D721Med (cell line): ENCODE measurements at regions not wholly inside any gene's neighbourhood (a gene's known extent, or its start where the extent isn't known, plus 50 kb on each side); places are given as distances from the start of the nearest gene placed in this dataset.
"Not testable (repeated sequence)": the region's sequence is repeated elsewhere in the genome, so short reads cannot be mapped to it uniquely, and the experiment has no call there.

Source experiments
- DNase-seq: peaks from one replicate; pipeline ENCODE4 v3.0.0; 2011; ENCODE audit warnings: low spot score; ENCODE audit not compliant: insufficient read length
- FAIRE-seq: peaks from 2 replicates; lab custom pipeline; 2011; peaks lifted over from hg19 to GRCh38; lab: Jason Lieb, UNC
- TF ChIP-seq, protein P1 (sequence below): IDR thresholded peaks from 2 replicates; pipeline ENCODE4 v1.5.1; 2012; ENCODE audit warnings: mild to moderate bottlenecking, control low read depth; ENCODE audit not compliant: insufficient read depth; ENCODE audit errors: missing control alignments

DNA sequence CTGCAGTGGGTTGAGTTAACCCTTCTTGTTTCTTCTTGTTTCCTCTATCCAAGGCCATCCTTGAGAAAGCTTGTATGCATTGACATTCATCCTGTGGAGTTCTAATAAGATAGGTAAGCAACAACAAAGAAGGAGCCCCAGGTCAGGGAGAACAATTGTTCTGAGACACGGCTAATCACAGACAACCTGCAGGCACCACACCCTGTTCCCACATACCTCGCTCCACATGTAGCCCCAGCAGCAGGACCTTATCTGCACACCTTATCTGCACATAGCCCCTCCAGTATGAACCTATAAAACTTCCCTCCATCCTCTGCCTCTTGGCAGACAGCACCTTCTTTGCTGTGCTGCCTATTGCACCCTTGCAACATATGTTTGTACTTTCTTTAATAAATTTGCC, 129.1 kb downstream of the MSL3 start:
- FAIRE-seq (no peak), DNase-seq (no peak)
- TF ChIP-seq, protein P1, sequence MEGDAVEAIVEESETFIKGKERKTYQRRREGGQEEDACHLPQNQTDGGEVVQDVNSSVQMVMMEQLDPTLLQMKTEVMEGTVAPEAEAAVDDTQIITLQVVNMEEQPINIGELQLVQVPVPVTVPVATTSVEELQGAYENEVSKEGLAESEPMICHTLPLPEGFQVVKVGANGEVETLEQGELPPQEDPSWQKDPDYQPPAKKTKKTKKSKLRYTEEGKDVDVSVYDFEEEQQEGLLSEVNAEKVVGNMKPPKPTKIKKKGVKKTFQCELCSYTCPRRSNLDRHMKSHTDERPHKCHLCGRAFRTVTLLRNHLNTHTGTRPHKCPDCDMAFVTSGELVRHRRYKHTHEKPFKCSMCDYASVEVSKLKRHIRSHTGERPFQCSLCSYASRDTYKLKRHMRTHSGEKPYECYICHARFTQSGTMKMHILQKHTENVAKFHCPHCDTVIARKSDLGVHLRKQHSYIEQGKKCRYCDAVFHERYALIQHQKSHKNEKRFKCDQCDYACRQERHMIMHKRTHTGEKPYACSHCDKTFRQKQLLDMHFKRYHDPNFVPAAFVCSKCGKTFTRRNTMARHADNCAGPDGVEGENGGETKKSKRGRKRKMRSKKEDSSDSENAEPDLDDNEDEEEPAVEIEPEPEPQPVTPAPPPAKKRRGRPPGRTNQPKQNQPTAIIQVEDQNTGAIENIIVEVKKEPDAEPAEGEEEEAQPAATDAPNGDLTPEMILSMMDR, result no peak

DNA sequence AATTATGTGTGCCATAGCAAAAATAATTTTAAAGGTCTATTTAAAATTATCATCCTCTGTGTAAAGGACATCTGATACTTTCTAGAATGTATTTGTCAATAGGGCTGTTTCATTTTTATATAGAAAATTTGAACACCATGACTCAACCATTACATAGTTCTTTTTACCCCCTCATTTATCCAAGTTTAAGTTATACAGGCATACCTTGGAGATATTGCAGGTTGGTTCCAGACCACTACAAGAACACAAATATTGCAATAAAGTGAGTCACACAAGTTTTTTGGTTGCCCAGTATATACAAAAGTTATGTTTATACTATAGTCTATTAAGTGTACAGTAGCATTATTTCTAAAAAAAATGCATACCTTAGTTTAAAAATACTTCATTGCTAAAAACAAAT, 130.4 kb downstream of the MSL3 start:
- TF ChIP-seq, protein P1, result no peak
- FAIRE-seq (no peak), DNase-seq (no peak)

DNA sequence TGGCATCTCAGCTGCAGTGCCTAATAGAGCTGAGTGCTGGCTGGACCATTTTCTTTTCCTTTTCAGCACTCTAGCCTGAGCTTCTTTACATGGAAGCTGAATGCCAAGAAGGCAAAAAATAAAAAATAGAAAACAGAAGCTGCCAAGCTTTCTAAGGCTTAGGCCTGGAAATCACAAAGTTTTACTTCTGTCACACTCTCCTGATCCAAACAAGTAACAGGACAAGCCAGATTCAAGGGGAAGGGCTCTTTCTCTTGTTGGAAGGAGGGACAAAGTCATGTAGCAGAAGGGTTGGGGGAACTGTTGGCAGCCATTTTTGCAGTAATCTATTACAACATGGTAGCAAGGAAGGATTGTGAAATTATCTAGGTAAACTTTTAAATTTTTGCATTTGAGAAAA, 131.8 kb downstream of the MSL3 start:
- FAIRE-seq (no peak), DNase-seq (no peak)
- TF ChIP-seq, protein P1, result no peak

DNA sequence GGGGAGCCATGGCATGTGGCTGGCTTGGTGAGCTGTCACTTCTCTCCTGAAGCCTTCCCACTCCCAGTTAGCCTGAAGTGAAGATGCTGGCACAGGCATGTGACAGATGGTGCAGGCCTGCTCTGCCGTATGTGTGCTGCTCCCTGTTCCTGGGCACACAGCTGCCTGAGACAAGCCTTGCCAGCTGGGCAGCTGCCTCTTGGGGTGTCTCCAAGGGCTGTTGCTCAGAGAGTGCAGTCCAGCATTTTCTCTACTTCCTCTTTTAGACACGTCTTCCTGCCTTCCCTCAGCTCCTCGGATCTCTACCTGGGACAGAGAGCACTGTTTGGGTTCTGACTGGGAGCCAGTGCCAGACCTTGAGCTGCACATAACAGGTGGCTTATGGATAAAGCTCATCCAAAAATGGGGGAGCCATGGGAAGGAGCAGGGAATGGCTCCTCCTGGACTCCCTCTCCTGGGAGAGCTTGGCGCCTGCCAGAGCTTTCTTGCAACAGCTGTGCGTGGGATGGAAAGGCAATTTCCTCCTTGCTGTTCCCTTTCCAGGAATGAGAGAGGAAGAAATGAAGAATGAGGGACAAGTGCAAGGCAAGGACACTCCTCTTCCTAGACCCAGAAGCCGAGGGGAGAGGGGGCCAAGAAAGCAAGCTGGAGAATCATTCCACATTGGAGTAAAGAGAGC, 132.9 kb downstream of the MSL3 start:
- TF ChIP-seq, protein P1, result no peak
- DNase-seq (no peak), FAIRE-seq (no peak)

DNA sequence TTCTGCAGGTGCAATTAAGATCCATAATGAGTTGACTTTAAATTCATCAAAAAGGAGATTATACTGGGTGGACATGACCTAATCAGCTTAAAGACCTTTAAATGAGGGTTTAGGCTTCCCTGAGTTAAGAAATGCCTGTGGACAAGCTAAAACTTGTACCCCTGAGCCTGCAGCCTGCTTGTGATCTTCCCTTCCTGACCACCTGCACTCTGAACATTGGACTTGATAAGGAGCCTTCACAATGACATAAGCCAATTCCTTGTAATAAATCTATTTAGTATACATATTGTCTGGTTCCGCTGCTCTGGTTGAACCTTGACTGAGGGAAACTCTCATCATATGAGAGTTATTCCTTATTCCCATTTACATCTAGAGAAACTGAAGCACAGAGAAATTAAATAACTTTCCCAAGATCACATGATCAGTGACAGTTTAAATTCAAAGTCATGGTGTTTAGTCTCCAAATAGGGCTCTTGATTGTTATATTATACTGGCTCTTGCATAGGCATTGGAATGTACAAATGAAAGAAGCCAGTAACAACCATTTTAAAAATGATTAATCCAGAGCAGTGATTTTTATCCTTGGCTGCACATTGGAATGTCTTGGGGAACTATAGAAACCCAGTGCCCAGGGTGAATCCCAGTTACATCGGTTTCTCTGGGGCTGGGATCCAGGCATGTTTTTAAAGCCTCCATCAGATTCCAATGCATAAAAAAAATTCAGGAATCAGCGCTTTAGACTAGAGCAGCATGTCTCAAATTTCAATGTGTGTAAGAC, 136.1 kb downstream of the MSL3 start:
- TF ChIP-seq, protein P1, result no peak
- DNase-seq, result no peak
- FAIRE-seq, result no peak

DNA sequence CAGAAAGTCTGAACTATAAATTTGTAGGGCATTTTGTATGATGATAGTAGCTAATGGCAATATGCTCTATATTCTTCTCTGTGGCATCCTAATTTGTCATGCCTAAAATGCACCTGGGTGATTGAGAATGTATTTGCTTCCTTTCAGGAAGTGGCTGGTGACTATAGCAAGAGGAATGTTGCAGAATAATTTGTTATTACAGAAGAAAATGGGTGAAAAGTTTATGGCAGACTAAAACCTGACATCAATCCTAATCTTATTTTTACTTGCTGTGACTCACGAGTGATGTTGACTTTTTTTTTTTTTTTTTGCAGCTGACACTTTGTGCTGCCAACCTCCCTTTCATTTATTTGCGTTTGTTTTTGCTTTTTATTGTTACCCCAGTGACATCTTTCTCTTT, 141.1 kb downstream of the MSL3 start:
- DNase-seq (no peak), FAIRE-seq (no peak)
- TF ChIP-seq, protein P1, result no peak

DNA sequence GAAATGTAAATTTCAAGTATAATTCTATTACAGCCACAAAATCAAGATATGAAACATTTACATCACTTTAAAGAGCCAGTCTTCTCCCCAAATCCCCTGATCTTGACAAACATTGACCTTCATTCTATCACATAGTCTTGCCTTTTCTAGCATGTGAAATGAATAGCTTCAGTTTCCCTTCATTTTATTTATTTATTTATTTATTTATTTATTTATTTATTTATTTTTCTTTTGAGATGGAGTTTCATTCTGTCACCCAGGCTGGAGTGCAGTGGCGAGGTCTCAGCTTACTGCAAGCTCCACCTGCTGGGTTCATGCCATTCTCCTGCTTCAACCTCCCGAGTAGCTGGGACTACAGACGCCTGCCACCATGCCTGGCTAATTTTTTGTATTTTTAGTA, 147.9 kb downstream of the MSL3 start:
- DNase-seq, FAIRE-seq: not testable (repeated sequence)
